Mesodermal cell (in vitro differentiated cells): ENCODE measurements at regions not wholly inside any gene's neighbourhood (a gene's known extent, or its start where the extent isn't known, plus 50 kb on each side); places are given as distances from the start of the nearest gene placed in this dataset.

Source experiments
- H3K27ac ChIP-seq: 2 replicates; pipeline ENCODE4 v1.7.0; 2013; ENCODE audit warnings: mild to moderate bottlenecking, low read depth, low read length, moderate library complexity; ENCODE audit not compliant: severe bottlenecking
- H3K36me3 ChIP-seq: 2 replicates; pipeline ENCODE4 v1.7.1; 2013; ENCODE audit warnings: mild to moderate bottlenecking, low read length, moderate library complexity; ENCODE audit not compliant: control insufficient read depth, insufficient read depth
- H3K4me1 ChIP-seq: one replicate; pipeline ENCODE4 v1.7.1; 2013; ENCODE audit warnings: mild to moderate bottlenecking, low read length; ENCODE audit not compliant: insufficient read depth, control insufficient read depth, poor library complexity, severe bottlenecking
- H3K4me3 ChIP-seq: 2 replicates; pipeline ENCODE4 v1.7.0; 2013; ENCODE audit warnings: low read length, control low read depth, mild to moderate bottlenecking; ENCODE audit not compliant: insufficient read depth, poor library complexity, severe bottlenecking; ENCODE audit errors: extremely low read depth
- H3K9me3 ChIP-seq: 2 replicates; pipeline ENCODE4 v1.7.1; 2013; ENCODE audit warnings: mild to moderate bottlenecking, low read length, moderate library complexity; ENCODE audit not compliant: control insufficient read depth
- WGBS, 2 experiments: methylation state at CpG; one replicate each; pipeline ENCODE4 v1.1.5; 2013; ENCODE audit warnings: missing lambda C conversion rate in 2 of 2; ENCODE audit not compliant: insufficient coverage in 2 of 2; 5-methylcytosine and 5-hydroxymethylcytosine counted together

GRCh38 chr2:160651416-160652200, 158.0 kb upstream of the RBMS1 start:
- Histone ChIP-seq H3K27ac (peak overlapping the region; percentile 33), H3K9me3 (no peaks in the 10 kb centered on the region), H3K4me1 (peaks cover 19% of the 10 kb centered on the region), H3K36me3 (no peaks in the 10 kb centered on the region), H3K4me3 (no peak overlapping the region)
- WGBS, 2 experiments, result 70 to 78% methylated on average over 1 to 2 of the region's 4 CpGs

- H3K4me3 ChIP-seq, result no peak overlapping the region
- no peaks in the 10 kb centered on the region for H3K36me3 ChIP-seq
- H3K27ac ChIP-seq, result peak overlapping the region; percentile 33
- no peaks in the 10 kb centered on the region for H3K9me3 ChIP-seq
- peaks cover 24% of the 10 kb centered on the region for H3K4me1 ChIP-seq
- 88 to 90% methylated on average over 5 of the region's 5 CpGs for WGBS, 2 experiments
Observed at GRCh38 chr2:160652236-160652635, 158.6 kb upstream of the RBMS1 start.

GRCh38 chr2:160657196-160657595, 163.6 kb upstream of the RBMS1 start:
- H3K36me3 ChIP-seq, result no peaks in the 10 kb centered on the region
- H3K9me3 ChIP-seq, result no peaks in the 10 kb centered on the region
- H3K27ac ChIP-seq, result no peak overlapping the region
- 50 to 82% methylated on average over 1 of the region's 1 CpG for WGBS, 2 experiments
- H3K4me3 ChIP-seq, result no peak overlapping the region
- peaks cover 15% of the 10 kb centered on the region for H3K4me1 ChIP-seq

GRCh38 chr2:160658851-160659250, 165.2 kb upstream of the RBMS1 start:
- H3K27ac ChIP-seq, result no peak overlapping the region
- H3K36me3 ChIP-seq, result no peaks in the 10 kb centered on the region
- no peaks in the 10 kb centered on the region for H3K9me3 ChIP-seq
- H3K4me1 ChIP-seq, result peaks cover 6% of the 10 kb centered on the region
- H3K4me3 ChIP-seq, result no peak overlapping the region

GRCh38 chr2:160660741-160661140, 167.1 kb upstream of the RBMS1 start:
- H3K36me3 ChIP-seq, result no peaks in the 10 kb centered on the region
- no peak overlapping the region for H3K27ac ChIP-seq
- WGBS, 2 experiments, result 89% methylated on average over 1 of the region's 2 CpGs; no CpG with 5 or more reads in 1 of the 2 experiments
- H3K4me1 ChIP-seq, result peaks cover 8% of the 10 kb centered on the region
- no peaks in the 10 kb centered on the region for H3K9me3 ChIP-seq
- H3K4me3 ChIP-seq, result no peak overlapping the region

- no peaks in the 10 kb centered on the region for H3K36me3 ChIP-seq
- WGBS, 2 experiments, result 100% methylated on average over 2 of the region's 2 CpGs
- H3K27ac ChIP-seq, result peak overlapping the region; percentile 31
- no peak overlapping the region for H3K4me3 ChIP-seq
- H3K9me3 ChIP-seq, result no peaks in the 10 kb centered on the region
- H3K4me1 ChIP-seq, result peaks cover 8% of the 10 kb centered on the region
Observed at GRCh38 chr2:160664603-160665140, 171.1 kb upstream of the RBMS1 start.

GRCh38 chr2:160666154-160667060, 172.8 kb upstream of the RBMS1 start:
- Histone ChIP-seq H3K4me1 (peaks cover 8% of the 10 kb centered on the region), H3K4me3 (no peak overlapping the region), H3K27ac (peak overlapping the region; percentile 95), H3K36me3 (no peaks in the 10 kb centered on the region), H3K9me3 (no peaks in the 10 kb centered on the region)
- 78 to 80% methylated on average over 1 of the region's 5 CpGs for WGBS, 2 experiments

GRCh38 chr2:160667811-160668210, 174.2 kb upstream of the RBMS1 start:
- H3K4me1 ChIP-seq, result peaks cover 8% of the 10 kb centered on the region
- no peak overlapping the region for H3K4me3 ChIP-seq
- no peak overlapping the region for H3K27ac ChIP-seq
- no peaks in the 10 kb centered on the region for H3K9me3 ChIP-seq
- no peaks in the 10 kb centered on the region for H3K36me3 ChIP-seq

GRCh38 chr2:160670618-160671017, 177.0 kb upstream of the RBMS1 start:
- no peaks in the 10 kb centered on the region for H3K9me3 ChIP-seq
- no peak overlapping the region for H3K27ac ChIP-seq
- H3K4me1 ChIP-seq, result peaks cover 6% of the 10 kb centered on the region
- WGBS, 2 experiments, result 100% methylated on average over 1 to 2 of the region's 5 CpGs
- H3K36me3 ChIP-seq, result no peaks in the 10 kb centered on the region
- H3K4me3 ChIP-seq, result no peak overlapping the region

- H3K4me3 ChIP-seq, result no peak overlapping the region
- H3K4me1 ChIP-seq, result no peaks in the 10 kb centered on the region
- 100% methylated on average over 1 of the region's 1 CpG; no CpG with 5 or more reads in 1 of the 2 experiments for WGBS, 2 experiments
- H3K27ac ChIP-seq, result no peak overlapping the region
- H3K36me3 ChIP-seq, result no peaks in the 10 kb centered on the region
- no peaks in the 10 kb centered on the region for H3K9me3 ChIP-seq
Observed at GRCh38 chr2:160672211-160672610, 178.6 kb upstream of the RBMS1 start.
